HG03095 (cell line): ENCODE measurements at regions not wholly inside any gene's neighbourhood (a gene's known extent, or its start where the extent isn't known, plus 50 kb on each side); places are given as distances from the start of the nearest gene placed in this dataset.

ENCODE experiments used
- ATAC-seq: cut with Tn5 transposase; IDR thresholded peaks from one replicate; pipeline ENCODE4 v1.9.1; 2021; ENCODE audit warnings: moderate library complexity; ENCODE audit not compliant: unreplicated experiment

GRCh38 chr15:97728791-97729190 lies 231.7 kb upstream of the ARRDC4 start:
- ATAC-seq: no peak

DNA sequence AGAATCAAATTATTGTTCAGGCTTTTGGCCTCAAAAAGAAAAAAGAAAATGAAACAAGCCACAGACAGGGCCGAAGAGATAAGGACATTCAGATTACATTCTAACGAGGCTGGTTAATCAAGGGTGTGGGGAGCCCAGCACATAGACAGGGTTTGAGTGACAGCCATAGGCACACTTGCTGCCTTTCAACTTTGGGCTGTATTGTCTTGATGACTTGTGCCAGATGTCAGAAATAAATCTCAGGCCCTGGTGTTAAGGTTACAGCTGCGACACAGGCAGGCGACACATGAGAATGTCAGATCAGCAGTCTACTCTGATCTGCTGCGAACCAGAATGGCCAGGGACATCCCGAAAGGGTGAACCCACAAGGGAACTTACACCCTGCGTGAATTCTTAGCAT lies 231.2 kb upstream of the ARRDC4 start:
- ATAC-seq: no peak

DNA sequence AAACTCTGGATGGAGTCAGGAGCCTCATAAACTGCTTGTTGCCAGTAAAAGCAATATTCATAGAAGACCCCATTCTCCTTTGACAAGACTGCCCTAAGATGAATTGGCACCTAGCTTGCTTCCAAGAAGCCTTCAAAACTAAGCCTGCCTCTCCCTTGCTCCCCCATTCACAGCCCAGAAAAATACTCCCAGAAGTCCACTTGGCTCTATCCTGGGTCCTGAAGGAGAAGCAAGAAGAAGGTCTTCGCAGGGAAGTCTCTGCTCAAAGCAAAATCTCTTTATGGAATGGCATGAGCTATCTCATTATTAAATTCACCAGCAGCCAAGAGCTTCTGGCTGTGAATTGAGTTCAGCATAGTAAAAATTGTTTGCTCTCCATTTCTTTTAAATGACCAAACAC lies 230.2 kb upstream of the ARRDC4 start:
- no peak for ATAC-seq

GRCh38 chr15:97731859-97732258 lies 228.6 kb upstream of the ARRDC4 start:
- ATAC-seq: no peak

DNA sequence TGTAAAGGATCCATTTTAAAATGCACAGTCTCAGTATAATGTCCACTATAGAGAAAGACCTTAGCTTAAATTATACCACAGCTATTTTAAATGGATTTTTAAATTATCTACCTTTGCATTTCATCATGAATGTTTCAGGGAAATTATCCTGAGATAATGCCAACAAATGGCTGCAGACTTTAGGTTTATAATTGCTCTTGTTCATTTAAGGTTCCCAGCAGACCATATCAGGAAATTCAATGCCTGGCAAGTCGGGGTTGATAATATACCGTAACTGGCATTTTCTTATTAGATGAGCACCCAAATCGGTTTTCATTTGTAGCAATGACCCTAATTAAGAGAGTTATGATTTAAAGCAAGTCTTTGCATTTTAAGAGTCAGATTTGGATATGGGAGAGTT lies 227.1 kb upstream of the ARRDC4 start:
- no peak for ATAC-seq

- no peak for ATAC-seq
Observed at GRCh38 chr15:97736748-97737147, 223.8 kb upstream of the ARRDC4 start.

DNA sequence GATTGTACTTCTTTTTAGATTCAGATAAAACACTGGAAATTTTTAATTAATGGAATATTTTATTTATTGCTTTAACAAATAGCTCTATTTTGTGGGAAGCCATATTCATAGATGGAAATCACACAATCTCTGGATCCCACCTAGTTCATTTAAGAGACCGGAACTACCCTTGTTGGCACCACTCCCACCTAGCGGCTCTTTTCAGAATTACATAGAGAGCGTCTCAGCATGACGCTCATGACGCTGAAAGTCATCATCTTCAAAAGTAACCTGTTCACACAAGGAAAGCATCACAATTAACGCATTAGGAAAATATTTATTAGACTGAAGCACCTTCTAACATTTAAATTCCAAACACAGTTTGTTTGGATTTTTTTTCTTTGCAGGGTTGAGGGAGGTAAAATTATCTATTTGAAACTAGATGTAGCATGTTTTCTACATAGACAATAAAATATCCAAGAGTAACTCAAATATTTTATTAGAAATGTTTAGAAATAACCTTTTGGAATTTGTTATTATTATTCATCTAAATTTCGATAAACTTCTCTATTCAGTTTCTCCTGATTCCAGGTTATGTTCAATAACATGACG lies 214.9 kb upstream of the ARRDC4 start:
- peak; percentile 95 for ATAC-seq

DNA sequence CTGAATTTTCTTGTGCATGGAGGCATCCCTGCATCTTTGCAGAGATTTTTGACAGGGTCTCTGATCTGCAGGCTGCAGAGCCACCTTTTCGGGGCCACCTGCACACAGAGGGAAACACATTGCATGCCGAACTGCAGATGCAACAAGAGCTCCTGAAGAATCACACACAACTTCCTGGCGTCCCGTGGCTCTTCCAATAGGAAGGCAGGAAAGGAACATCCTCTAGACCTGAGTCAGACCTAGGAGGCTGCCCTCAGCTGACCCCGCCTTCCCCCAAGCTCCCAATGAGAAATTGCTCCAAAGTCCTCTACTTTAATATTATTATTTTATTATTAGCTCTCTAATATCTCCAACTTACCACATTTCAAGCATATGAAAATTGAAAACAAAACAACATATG lies 213.2 kb upstream of the ARRDC4 start:
- ATAC-seq: no peak

- ATAC-seq: no peak
Observed at GRCh38 chr15:97748576-97748975, 211.9 kb upstream of the ARRDC4 start.

- ATAC-seq: no peak
Observed at GRCh38 chr15:97750060-97750459, 210.4 kb upstream of the ARRDC4 start.

DNA sequence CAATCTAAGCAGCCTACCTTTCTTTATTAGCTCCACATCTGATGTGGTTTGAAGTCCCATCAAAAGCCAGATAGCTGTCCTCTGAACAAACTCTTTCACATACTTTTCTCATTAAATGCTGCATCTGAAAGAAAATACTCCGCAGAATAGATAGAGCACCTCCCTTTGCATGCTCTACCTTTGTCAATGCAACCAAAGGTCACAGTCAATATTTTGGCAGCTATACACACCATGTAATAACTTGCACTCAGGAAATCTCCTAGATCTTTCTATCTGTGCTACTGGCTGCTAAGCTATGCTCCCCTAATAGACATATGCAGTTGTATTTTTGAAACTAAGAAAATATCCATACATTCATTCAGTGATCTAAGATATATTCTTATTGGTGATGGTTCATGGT lies 204.8 kb upstream of the ARRDC4 start:
- ATAC-seq: no peak

DNA sequence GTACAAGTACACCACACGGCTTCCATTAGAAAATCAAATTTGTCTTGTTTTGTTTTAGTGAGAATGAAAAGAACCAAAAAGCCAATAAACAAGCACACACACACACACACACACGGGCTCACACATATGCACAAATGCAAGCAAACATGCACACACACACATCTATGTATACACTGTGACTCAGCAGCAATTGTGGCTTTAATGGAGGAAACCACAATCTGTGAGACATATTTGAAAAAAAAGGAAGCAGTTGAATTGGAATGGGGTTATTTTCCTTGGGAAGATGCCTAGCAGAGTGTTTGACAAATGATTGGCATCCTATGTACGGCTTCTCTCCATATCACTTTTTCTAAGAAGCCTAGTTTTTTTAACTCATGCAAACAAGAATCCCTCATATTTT lies 201.1 kb upstream of the ARRDC4 start:
- no peak for ATAC-seq

DNA sequence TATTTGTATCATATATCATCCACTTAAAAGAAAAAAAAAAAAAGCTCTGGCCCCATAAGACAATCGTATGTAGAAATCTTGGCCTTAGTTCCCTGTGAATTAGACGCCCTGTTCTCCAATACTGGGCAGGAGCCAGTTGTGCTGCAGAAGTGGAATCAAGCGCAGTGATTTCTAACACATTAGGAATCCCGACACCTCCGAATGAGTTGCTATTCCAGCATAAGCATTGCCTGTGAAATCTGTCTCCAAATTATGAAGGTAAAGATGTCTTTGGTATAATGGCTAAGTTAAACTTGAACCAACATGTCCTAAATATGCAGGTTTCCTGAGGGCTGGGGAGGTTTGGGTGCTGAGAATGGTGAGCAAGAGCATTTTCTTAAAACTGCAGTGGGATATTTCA lies 199.4 kb upstream of the ARRDC4 start:
- ATAC-seq: no peak

- ATAC-seq: no peak
Observed at GRCh38 chr15:97783240-97783639, 177.3 kb upstream of the ARRDC4 start.

GRCh38 chr15:97786741-97787140 lies 173.8 kb upstream of the ARRDC4 start:
- no peak for ATAC-seq

DNA sequence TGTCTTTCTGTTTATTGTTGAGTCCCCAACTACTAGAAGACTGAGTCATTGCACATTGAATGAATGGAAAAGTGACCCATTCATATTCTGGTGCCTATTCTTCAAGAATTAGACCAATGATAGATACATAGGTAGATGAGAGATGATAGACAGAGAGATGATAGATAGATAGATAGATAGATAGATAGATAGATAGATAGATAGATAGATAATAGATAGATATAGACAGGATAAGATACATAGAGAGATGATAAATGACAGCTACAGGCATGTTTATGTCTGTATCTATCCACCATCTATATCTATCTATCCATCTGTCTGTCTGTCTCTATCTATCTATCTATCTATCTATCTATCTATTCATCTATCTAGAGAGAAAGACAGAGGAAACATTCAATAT lies 170.3 kb upstream of the ARRDC4 start:
- no peak for ATAC-seq

DNA sequence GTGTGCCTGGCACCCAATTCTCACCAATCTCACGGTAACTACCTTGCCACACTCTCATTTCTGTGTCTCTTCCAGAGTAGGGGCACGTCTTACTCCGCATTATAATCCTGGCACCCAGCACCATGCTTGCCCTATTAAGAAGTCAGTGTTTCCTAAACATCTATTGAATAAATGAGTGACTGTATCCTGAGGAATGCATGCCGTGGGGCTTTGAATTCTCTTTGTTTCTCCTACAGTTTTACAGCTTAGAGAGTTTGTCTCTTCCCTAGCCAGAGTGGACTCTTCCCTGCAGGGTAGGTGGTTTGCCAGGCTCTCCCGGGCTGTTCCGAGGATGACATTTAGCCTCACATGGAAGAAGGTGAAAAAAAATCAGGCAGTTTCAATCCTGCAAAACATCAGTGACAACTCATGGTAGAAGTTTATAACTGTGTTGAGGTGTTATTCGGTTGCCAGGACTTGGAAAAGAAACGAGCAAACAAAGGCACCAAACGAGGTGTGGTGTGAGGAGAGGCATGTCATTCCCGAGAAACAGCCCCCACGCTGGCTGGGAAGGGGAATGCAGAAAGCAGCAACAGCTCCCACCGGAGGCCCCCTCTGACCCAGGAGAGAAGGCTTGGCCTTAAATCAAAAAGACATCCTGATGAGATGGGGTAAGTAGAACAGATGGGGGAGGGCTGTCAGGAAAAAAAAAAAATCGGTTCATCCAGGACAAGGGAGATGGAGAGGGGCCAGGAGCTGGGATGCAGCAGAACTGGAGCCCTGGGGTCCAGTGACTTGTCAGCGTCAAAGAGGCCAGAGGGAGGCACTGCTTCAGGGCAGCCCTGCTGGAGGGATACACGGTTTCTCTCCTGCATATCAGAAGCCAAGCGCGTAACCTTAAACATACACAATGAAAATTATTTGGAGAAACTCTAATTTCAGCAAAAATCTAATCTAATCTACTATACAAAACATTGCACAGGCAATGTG lies 168.4 kb upstream of the ARRDC4 start:
- ATAC-seq: no peak

DNA sequence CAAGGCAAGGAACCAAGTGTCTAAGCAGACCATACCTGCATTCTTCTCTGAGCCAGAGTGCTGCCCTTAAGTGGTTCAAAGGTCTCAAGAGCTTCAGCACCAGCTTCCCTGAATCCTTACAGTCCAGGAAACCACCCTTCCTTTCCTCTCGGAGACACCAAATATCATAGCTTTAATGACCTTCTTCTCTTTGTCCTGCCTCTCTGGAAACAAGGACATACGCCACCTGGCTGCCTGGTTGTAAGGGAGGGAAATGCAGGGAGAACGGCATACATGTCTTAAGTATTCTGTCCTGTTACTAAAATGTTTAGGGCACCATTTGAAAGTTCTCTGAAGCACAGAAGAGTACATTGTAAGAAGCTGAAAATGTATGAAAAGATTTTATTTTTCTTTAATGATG lies 155.6 kb upstream of the ARRDC4 start:
- ATAC-seq: no peak

DNA sequence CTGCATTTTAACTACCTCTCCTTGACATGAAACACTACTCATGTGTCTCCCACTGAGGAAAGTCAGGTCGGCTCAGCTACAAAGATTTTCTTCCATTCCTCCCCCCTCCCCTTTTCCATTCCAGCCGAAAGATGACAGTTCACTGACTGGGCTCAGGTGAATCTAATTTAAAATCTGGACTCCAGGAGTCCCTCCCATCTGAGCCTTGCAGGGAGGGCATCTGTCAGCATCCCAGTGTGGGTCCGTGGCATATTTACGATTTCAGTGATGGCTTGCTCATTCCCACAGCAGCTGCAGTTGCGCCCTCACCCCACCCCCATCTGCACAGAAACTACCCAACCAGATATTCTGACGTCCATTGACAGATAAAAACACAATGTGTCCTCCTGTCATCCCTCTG lies 153.7 kb upstream of the ARRDC4 start:
- no peak for ATAC-seq

GRCh38 chr15:97815835-97816234 lies 144.7 kb upstream of the ARRDC4 start:
- no peak for ATAC-seq

GRCh38 chr15:97817276-97817890 lies 143.1 kb upstream of the ARRDC4 start:
- ATAC-seq: no peak

GRCh38 chr15:97836003-97836402 lies 124.5 kb upstream of the ARRDC4 start:
- no peak for ATAC-seq
